Ectodermal cell (in vitro differentiated cells): ENCODE measurements at regions not wholly inside any gene's neighbourhood (a gene's known extent, or its start where the extent isn't known, plus 50 kb on each side); places are given as distances from the start of the nearest gene placed in this dataset.

Experiments
- H3K27ac ChIP-seq: 2 replicates; pipeline ENCODE4 v1.7.0; 2013; ENCODE audit warnings: mild to moderate bottlenecking, low read depth, low read length; ENCODE audit not compliant: insufficient read depth, poor library complexity, severe bottlenecking
- H3K27me3 ChIP-seq: 2 replicates; pipeline ENCODE4 v1.7.0; 2013; ENCODE audit warnings: mild to moderate bottlenecking, low read length; ENCODE audit not compliant: insufficient read depth, control insufficient read depth, poor library complexity, severe bottlenecking
- H3K36me3 ChIP-seq: one replicate; pipeline ENCODE4 v1.7.0; 2013; ENCODE audit warnings: low read length; ENCODE audit not compliant: control insufficient read depth, insufficient read depth
- H3K4me1 ChIP-seq: one replicate; pipeline ENCODE4 v1.7.0; 2013; ENCODE audit warnings: low read length; ENCODE audit not compliant: control insufficient read depth, insufficient read depth
- H3K4me3 ChIP-seq: 2 replicates; pipeline ENCODE4 v1.7.0; 2013; ENCODE audit warnings: low read depth, low read length, control low read depth; ENCODE audit not compliant: insufficient read depth
- H3K9me3 ChIP-seq: 2 replicates; pipeline ENCODE4 v1.7.0; 2013; ENCODE audit warnings: mild to moderate bottlenecking, low read length, moderate library complexity; ENCODE audit not compliant: control insufficient read depth
- WGBS, 2 experiments: methylation state at CpG; one replicate each; pipeline ENCODE4 v1.1.7; 2013; ENCODE audit warnings: missing lambda C conversion rate in 2 of 2; 5-methylcytosine and 5-hydroxymethylcytosine counted together

GRCh38 chr1:11374748-11375110 lies 101.7 kb downstream of the UBIAD1 start:
- Histone ChIP-seq H3K36me3 (no peaks in the 10 kb centered on the region), H3K27me3 (no peaks in the 10 kb centered on the region), H3K9me3 (no peaks in the 10 kb centered on the region), H3K27ac (no peak overlapping the region), H3K4me3 (no peak overlapping the region), H3K4me1 (no peaks in the 10 kb centered on the region)
- WGBS, 2 experiments: 84 to 91% methylated on average over 5 of the region's 5 CpGs

DNA sequence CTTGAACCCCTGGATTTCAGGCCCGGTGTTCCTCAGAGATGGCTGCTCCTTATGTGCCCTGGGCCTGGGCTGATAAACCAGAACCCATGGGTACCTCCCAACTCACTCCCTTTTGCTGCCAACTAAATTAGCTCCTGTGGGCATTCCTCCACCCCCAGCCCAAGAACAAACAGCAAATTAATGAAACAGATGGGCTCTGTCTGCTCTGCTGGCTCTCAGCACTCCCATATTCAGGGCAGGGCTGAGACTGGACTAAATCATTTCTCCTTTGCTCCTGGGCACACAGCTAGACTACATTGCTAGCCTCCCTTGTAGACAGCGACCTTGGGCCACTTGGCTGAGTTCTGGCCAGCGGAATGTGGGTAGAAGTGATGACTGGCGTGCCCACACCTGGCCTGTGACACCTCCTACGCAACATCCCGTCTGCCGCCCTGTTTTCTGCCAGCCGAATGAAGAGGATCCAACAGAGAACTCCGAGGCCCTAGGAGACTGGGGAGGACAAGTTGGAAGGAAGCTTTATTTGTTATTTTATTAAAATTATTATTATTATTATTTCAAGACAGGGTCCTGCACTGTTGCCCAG lies 101.9 kb upstream of the DISP3 start:
- H3K4me1 ChIP-seq: no peaks in the 10 kb centered on the region
- WGBS, 2 experiments: 93 to 97% methylated on average over 8 to 9 of the region's 9 CpGs
- H3K4me3 ChIP-seq: no peak overlapping the region
- H3K9me3 ChIP-seq: no peaks in the 10 kb centered on the region
- no peaks in the 10 kb centered on the region for H3K27me3 ChIP-seq
- H3K36me3 ChIP-seq: no peaks in the 10 kb centered on the region
- no peak overlapping the region for H3K27ac ChIP-seq

- H3K27me3 ChIP-seq: no peaks in the 10 kb centered on the region
- no peak overlapping the region for H3K27ac ChIP-seq
- no peak overlapping the region for H3K4me3 ChIP-seq
- 85 to 95% methylated on average over 4 of the region's 4 CpGs for WGBS, 2 experiments
- H3K36me3 ChIP-seq: no peaks in the 10 kb centered on the region
- H3K4me1 ChIP-seq: no peaks in the 10 kb centered on the region
- no peaks in the 10 kb centered on the region for H3K9me3 ChIP-seq
Observed at GRCh38 chr1:11377954-11378353, 101.0 kb upstream of the DISP3 start.

DNA sequence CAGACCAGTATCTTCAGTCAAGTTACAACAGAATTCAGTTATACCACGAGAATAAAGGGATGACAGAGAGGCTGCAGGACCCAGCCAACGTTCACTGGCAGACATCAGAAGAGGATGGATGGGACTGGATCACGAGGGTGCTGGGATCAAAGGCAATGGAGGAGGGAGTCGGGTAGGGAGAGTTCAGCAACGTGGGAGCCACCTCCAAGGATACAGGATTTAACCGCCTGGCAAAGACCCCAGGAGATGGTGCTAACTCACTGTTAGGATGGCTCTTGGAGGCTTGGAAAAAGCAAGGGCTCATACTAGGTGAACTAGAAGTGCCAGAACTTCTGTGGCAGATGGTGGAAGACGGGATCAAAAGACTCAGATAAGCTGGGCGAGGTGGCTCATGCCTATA lies 99.1 kb upstream of the DISP3 start:
- Histone ChIP-seq H3K27me3 (no peaks in the 10 kb centered on the region), H3K4me3 (no peak overlapping the region), H3K9me3 (no peaks in the 10 kb centered on the region), H3K4me1 (no peaks in the 10 kb centered on the region), H3K27ac (no peak overlapping the region), H3K36me3 (no peaks in the 10 kb centered on the region)
- 74 to 75% methylated on average over 8 of the region's 8 CpGs for WGBS, 2 experiments

DNA sequence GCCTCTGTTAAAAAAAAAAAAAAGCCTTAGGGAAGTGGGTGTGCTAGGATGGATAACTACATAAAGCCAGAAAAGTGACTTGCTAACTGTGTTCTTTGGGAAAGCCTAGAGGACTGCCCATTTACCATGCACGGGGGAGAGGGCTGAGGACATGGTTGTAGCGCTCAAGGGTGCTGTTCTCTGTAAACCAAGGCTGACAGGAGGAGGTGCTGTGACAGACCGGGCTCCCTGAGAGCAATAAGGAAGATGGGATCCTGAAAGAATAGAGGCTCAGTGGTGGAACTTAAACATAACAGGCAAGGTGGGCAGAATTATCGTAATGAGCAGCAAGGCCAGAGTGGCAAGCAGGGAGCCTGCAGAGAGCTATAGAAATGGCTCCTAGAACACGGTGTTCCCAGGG lies 98.5 kb upstream of the DISP3 start:
- H3K36me3 ChIP-seq: no peaks in the 10 kb centered on the region
- no peak overlapping the region for H3K4me3 ChIP-seq
- no peaks in the 10 kb centered on the region for H3K9me3 ChIP-seq
- 77 to 78% methylated on average over 5 of the region's 5 CpGs for WGBS, 2 experiments
- no peak overlapping the region for H3K27ac ChIP-seq
- no peaks in the 10 kb centered on the region for H3K27me3 ChIP-seq
- no peaks in the 10 kb centered on the region for H3K4me1 ChIP-seq

GRCh38 chr1:11383553-11384169 lies 95.3 kb upstream of the DISP3 start:
- Histone ChIP-seq H3K36me3 (no peaks in the 10 kb centered on the region), H3K4me1 (no peaks in the 10 kb centered on the region), H3K4me3 (no peak overlapping the region), H3K9me3 (no peaks in the 10 kb centered on the region), H3K27ac (no peak overlapping the region), H3K27me3 (no peaks in the 10 kb centered on the region)
- 94% methylated on average over 10 of the region's 10 CpGs for WGBS, 2 experiments

DNA sequence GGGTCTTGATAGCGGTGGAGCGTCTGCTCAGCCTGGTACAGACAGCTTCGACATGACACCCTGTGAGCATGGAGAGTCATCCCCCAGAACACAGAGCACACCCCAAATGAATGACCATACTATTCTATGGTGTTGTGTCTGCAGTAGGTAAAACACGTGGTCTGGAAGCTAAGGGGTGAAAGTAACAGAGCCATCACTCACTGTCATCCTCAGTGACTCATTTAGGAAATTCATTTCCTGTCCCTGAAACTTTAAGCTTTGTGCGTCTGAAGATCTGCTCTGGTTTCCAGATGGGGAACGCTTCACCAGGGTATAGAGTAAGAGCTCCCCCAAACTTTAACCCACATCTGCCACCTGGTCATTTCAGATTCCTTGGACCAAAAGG lies 94.8 kb upstream of the DISP3 start:
- H3K27ac ChIP-seq: no peak overlapping the region
- H3K9me3 ChIP-seq: no peaks in the 10 kb centered on the region
- H3K27me3 ChIP-seq: no peaks in the 10 kb centered on the region
- H3K4me3 ChIP-seq: no peak overlapping the region
- H3K36me3 ChIP-seq: no peaks in the 10 kb centered on the region
- no peaks in the 10 kb centered on the region for H3K4me1 ChIP-seq
- WGBS, 2 experiments: 91 to 94% methylated on average over 6 of the region's 6 CpGs

GRCh38 chr1:11387829-11388228 lies 91.1 kb upstream of the DISP3 start:
- H3K27me3 ChIP-seq: no peaks in the 10 kb centered on the region
- 75 to 77% methylated on average over 6 of the region's 6 CpGs for WGBS, 2 experiments
- no peaks in the 10 kb centered on the region for H3K36me3 ChIP-seq

GRCh38 chr1:11388617-11389016 lies 90.3 kb upstream of the DISP3 start:
- no peaks in the 10 kb centered on the region for H3K36me3 ChIP-seq
- no peak overlapping the region for H3K27ac ChIP-seq
- H3K4me1 ChIP-seq: no peaks in the 10 kb centered on the region
- H3K4me3 ChIP-seq: no peak overlapping the region
- WGBS, 2 experiments: 76 to 82% methylated on average over 8 of the region's 9 CpGs
- no peaks in the 10 kb centered on the region for H3K27me3 ChIP-seq
- H3K9me3 ChIP-seq: no peaks in the 10 kb centered on the region

More at GRCh38 chr1:11387829-11388228, 91.1 kb upstream of the DISP3 start:
- no peaks in the 10 kb centered on the region for H3K9me3 ChIP-seq
- H3K4me3 ChIP-seq: no peak overlapping the region
- no peak overlapping the region for H3K27ac ChIP-seq
- no peaks in the 10 kb centered on the region for H3K4me1 ChIP-seq

GRCh38 chr1:11391327-11391726 lies 87.6 kb upstream of the DISP3 start:
- Histone ChIP-seq H3K27ac (no peak overlapping the region), H3K4me3 (no peak overlapping the region), H3K36me3 (no peaks in the 10 kb centered on the region), H3K27me3 (no peaks in the 10 kb centered on the region), H3K9me3 (no peaks in the 10 kb centered on the region), H3K4me1 (no peaks in the 10 kb centered on the region)
- 92 to 93% methylated on average over 7 of the region's 7 CpGs for WGBS, 2 experiments

DNA sequence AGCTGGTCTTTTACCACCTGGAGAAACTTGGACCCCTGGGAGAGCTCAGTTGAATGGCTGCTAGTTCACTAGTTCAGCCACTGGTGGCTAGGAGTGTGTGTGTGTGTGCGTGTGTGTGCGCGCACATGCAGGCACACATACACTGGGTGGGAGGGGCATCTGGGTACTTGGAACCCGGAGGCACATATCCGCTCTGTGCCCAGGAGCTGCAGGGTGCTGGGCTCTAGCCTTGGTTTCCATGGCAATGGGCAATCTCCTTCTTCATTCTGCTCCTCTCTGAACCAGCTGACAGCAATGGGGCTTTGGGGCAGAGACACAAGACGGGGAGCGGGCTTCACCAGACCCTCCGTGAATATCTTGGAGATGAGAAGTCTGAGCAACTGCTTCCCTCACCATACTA lies 87.1 kb upstream of the DISP3 start:
- Histone ChIP-seq H3K27me3 (no peaks in the 10 kb centered on the region), H3K4me3 (no peak overlapping the region), H3K27ac (no peak overlapping the region), H3K4me1 (no peaks in the 10 kb centered on the region), H3K9me3 (no peaks in the 10 kb centered on the region), H3K36me3 (no peaks in the 10 kb centered on the region)
- WGBS, 2 experiments: 93 to 95% methylated on average over 8 of the region's 8 CpGs
